HepG2 (cell line): ENCODE measurements at regions not wholly inside any gene's neighbourhood (a gene's known extent, or its start where the extent isn't known, plus 50 kb on each side); places are given as distances from the start of the nearest gene placed in this dataset.

Source experiments
- EZH2 ChIP-seq: conservative IDR thresholded peaks from 2 replicates; pipeline ENCODE4 v1.6.1; 2012; ENCODE audit warnings: mild to moderate bottlenecking, low read depth, low read length, moderate library complexity
- POLR2A ChIP-seq, 2 experiments: IDR thresholded peaks; 2 replicates each; pipeline ENCODE4 v1.6.1; 2011; ENCODE audit warnings: low read depth in 2 of 2, low read length in 2 of 2, mild to moderate bottlenecking in 1 of 2, moderate library complexity in 1 of 2; ENCODE audit not compliant: insufficient read depth in 1 of 2
- REST ChIP-seq, 2 experiments: IDR thresholded peaks; 2 replicates each; pipeline ENCODE4 v1.6.1; 2011 to 2012; ENCODE audit warnings: low read length in 2 of 2, borderline replicate concordance in 1 of 2, low read depth in 1 of 2, mild to moderate bottlenecking in 1 of 2, moderate library complexity in 1 of 2
- TARDBP ChIP-seq: sonication (generic); formaldehyde crosslinking; IDR thresholded peaks from 2 replicates; pipeline ENCODE4 v1.8.0; 2022; ENCODE audit warnings: mild to moderate bottlenecking, missing genetic modification reagents
- WIZ ChIP-seq: sonication (generic); formaldehyde crosslinking; IDR thresholded peaks from 2 replicates; pipeline ENCODE4 v1.5.1; 2020; ENCODE audit warnings: mild to moderate bottlenecking, missing genetic modification reagents
- XRCC5 ChIP-seq: fragments of 200-400 bp; formaldehyde crosslinking; optimal IDR thresholded peaks from 2 replicates; pipeline ENCODE3; 2017; ENCODE audit warnings: mild to moderate bottlenecking, low read length

- TF ChIP-seq WIZ (no peak), REST (IDR thresholded peaks at IDR 0.05; ENCODE audit: borderline replicate concordance in 1 of 2, low read depth in 1 of 2, low read length in 2 of 2) (no peak), EZH2 (no peak), TARDBP (no peak), XRCC5 (no peak), POLR2A (IDR thresholded peaks at IDR 0.05; ENCODE audit: insufficient read depth in 1 of 2, low read depth in 2 of 2, low read length in 2 of 2) (no peak)
Measured at GRCh38 chr16:86824751-86825296, 246.5 kb downstream of the FOXL1 start.
